PC-3 (cell line): ENCODE measurements at regions not wholly inside any gene's neighbourhood (a gene's known extent, or its start where the extent isn't known, plus 50 kb on each side); places are given as distances from the start of the nearest gene placed in this dataset.

Source experiments
- ATAC-seq: fragments of 200-7000 bp; cut with Tn5 transposase; 2 replicates; pipeline ENCODE4 v1.9.1; 2020; ENCODE audit warnings: mild to moderate bottlenecking, moderate library complexity
- BruUV-seq: library from RNA; stranded (reverse); fragments of 400-500 nt; replicated peaks from 2 replicates; lab custom pipeline; 2021; lab: Mats Ljungman, UMichigan
- CTCF ChIA-PET: fragments of 300-600 bp; sonication (Branson Sonifier 250); formaldehyde crosslinking; loops from one replicate; lab custom pipeline; 2022; ENCODE audit warnings: antibody characterized with exemption; lab: Charles Lee
- POLR2A ChIA-PET: fragments of 300-600 bp; sonication (Branson Sonifier 250); formaldehyde crosslinking; loops from one replicate; lab custom pipeline; 2022; ENCODE audit warnings: antibody characterized with exemption; ENCODE audit not compliant: unreplicated experiment; lab: Charles Lee
- DNase-seq: peaks from one replicate; pipeline ENCODE4 v3.0.0-alpha.2; 2015
- H2AFZ ChIP-seq: fragments of 300-600 bp; sonication (generic); 2 replicates; pipeline ENCODE4 v1.6.0; 2016; ENCODE audit warnings: antibody characterized with exemption, low read length
- H3F3A ChIP-seq: fragments of 300-600 bp; sonication (generic); one replicate; pipeline ENCODE4 v1.6.0; 2017; ENCODE audit warnings: antibody characterized with exemption, low read length, control low read depth, mild to moderate bottlenecking; ENCODE audit not compliant: unreplicated experiment
- H3K27ac ChIP-seq: fragments of 300-600 bp; sonication (generic); 2 replicates; pipeline ENCODE4 v1.5.1; 2016; ENCODE audit warnings: mild to moderate bottlenecking, low read length
- H3K27me3 ChIP-seq: fragments of 300-600 bp; sonication (generic); 2 replicates; pipeline ENCODE4 v1.6.1; 2016; ENCODE audit warnings: low read length, mixed read lengths
- H3K36me3 ChIP-seq: fragments of 300-600 bp; sonication (generic); 2 replicates; pipeline ENCODE4 v1.6.1; 2016; ENCODE audit warnings: low read depth, mixed run types, low read length, mixed read lengths
- H3K4me1 ChIP-seq: fragments of 300-600 bp; sonication (generic); 2 replicates; pipeline ENCODE4 v1.5.1; 2016; ENCODE audit warnings: low read length; ENCODE audit not compliant: insufficient read depth
- H3K4me2 ChIP-seq: fragments of 300-600 bp; sonication (generic); 2 replicates; pipeline ENCODE4 v1.6.0; 2016; ENCODE audit warnings: low read length
- H3K4me3 ChIP-seq: fragments of 300-600 bp; sonication (generic); 2 replicates; pipeline ENCODE4 v1.5.1; 2016; ENCODE audit warnings: mild to moderate bottlenecking, low read length, mixed read lengths
- H3K79me2 ChIP-seq: fragments of 300-600 bp; sonication (generic); 2 replicates; pipeline ENCODE4 v1.6.1; 2017; ENCODE audit warnings: low read length, mixed read lengths
- H3K9ac ChIP-seq: fragments of 300-600 bp; sonication (generic); 2 replicates; pipeline ENCODE4 v1.6.0; 2016; ENCODE audit warnings: mild to moderate bottlenecking, low read length
- H3K9me2 ChIP-seq: fragments of 300-600 bp; sonication (generic); replicated peaks from 2 replicates; pipeline ENCODE4 v1.6.1; 2016; ENCODE audit warnings: mixed run types, low read length, mixed read lengths
- H3K9me3 ChIP-seq: fragments of 300-600 bp; sonication (generic); 2 replicates; pipeline ENCODE4 v1.6.1; 2016; ENCODE audit warnings: low read length, mixed read lengths
- H4K20me1 ChIP-seq: fragments of 300-600 bp; sonication (generic); 2 replicates; pipeline ENCODE4 v1.6.1; 2016; ENCODE audit warnings: low read length, mixed read lengths
- EZH2 ChIP-seq: fragments of 300-600 bp; sonication (generic); IDR thresholded peaks from one replicate; pipeline ENCODE4 v1.6.1; 2017; ENCODE audit warnings: antibody characterized with exemption, mild to moderate bottlenecking, low read length; ENCODE audit not compliant: unreplicated experiment
- EZH2phosphoT487 ChIP-seq: fragments of 300-600 bp; sonication (generic); IDR thresholded peaks from 2 replicates; pipeline ENCODE4 v1.6.1; 2018; ENCODE audit warnings: mild to moderate bottlenecking, antibody characterized with exemption, low read length, borderline replicate concordance
- intact Hi-C: fragments of 100-400 bp; cut with micrococcal nuclease; formaldehyde crosslinking; loops from 2 replicates; pipeline ENCODE4 v1.9.0; 2023
- TF ChIP-seq, protein P1 (sequence below): fragments of 300-600 bp; sonication (generic); conservative IDR thresholded peaks from 2 replicates; pipeline ENCODE4 v1.5.1; 2017; ENCODE audit warnings: antibody characterized with exemption, low read depth, mild to moderate bottlenecking, low read length

DNA sequence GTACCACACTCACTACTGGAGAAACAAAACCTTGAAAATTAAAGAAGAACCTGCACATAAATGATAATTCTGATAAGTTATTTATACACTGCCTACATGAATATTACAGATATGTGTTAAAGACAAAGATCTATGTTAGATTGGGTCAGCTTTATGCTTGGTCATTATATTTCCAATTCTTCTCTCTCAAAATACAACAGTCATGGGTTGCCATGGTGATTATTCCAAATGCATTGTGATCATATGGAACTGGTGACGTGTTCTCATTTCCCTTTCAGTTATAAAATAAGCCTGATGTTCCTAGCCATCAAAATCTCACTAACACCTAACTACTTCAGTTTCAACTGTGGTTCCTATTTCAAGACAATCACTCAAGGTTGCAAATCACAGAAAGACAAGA, 1416.4 kb downstream of the UQCRFS1 start:
- H3F3A ChIP-seq, result no peaks in the 10 kb centered on the region
- peaks cover 50% of the 10 kb centered on the region for H3K79me2 ChIP-seq
- no peaks in the 10 kb centered on the region for H3K9me3 ChIP-seq
- H3K4me1 ChIP-seq, result no peaks in the 10 kb centered on the region; the same call in 1 of the 2 replicates
- no peak overlapping the region for H3K27ac ChIP-seq
- intact Hi-C loops, result no loop called here
- DNase-seq, result no peak
- H3K36me3 ChIP-seq, result no peaks in the 10 kb centered on the region; the same call in 1 of the 2 replicates
- no peak for ATAC-seq
- ChIA-PET POLR2A (no interaction called here), CTCF (no interaction called here)
- H3K9me2 ChIP-seq, result no peaks in the 10 kb centered on the region
- H3K27me3 ChIP-seq, result no peaks in the 10 kb centered on the region
- no peak overlapping the region for H3K4me2 ChIP-seq
- H2AFZ ChIP-seq, result no peak overlapping the region
- H3K9ac ChIP-seq, result no peak overlapping the region
- H4K20me1 ChIP-seq, result peaks cover 16% of the 10 kb centered on the region; the same call in 1 of the 2 replicates
- TF ChIP-seq EZH2 (no peak), EZH2phosphoT487 (no peak)
- TF ChIP-seq, protein P1, sequence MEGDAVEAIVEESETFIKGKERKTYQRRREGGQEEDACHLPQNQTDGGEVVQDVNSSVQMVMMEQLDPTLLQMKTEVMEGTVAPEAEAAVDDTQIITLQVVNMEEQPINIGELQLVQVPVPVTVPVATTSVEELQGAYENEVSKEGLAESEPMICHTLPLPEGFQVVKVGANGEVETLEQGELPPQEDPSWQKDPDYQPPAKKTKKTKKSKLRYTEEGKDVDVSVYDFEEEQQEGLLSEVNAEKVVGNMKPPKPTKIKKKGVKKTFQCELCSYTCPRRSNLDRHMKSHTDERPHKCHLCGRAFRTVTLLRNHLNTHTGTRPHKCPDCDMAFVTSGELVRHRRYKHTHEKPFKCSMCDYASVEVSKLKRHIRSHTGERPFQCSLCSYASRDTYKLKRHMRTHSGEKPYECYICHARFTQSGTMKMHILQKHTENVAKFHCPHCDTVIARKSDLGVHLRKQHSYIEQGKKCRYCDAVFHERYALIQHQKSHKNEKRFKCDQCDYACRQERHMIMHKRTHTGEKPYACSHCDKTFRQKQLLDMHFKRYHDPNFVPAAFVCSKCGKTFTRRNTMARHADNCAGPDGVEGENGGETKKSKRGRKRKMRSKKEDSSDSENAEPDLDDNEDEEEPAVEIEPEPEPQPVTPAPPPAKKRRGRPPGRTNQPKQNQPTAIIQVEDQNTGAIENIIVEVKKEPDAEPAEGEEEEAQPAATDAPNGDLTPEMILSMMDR, result no peak
- no TSS peak for BruUV-seq
- H3K4me3 ChIP-seq, result no peak overlapping the region

DNA sequence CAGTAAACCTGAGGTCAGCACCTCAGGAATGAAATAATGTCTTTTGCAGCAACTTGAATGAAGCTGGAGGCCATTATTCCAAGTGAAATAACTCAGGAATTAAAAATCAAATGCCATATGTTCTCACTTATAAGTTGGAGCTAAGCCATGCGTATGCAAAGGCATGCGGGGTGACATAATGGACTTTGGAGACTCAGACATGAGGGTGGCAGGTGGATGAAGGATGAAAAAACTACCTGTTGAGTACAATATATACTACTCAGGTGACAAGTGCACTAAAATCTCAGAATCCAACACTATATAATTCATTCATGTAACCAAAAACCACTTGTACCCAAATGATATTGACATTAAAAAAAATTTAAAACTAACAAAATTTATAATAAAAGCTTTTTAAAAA, 1416.9 kb downstream of the UQCRFS1 start:
- Histone ChIP-seq H3F3A (no peaks in the 10 kb centered on the region), H3K79me2 (peaks cover 55% of the 10 kb centered on the region), H3K9me3 (no peaks in the 10 kb centered on the region), H3K27me3 (no peaks in the 10 kb centered on the region), H3K4me3 (no peak overlapping the region), H3K27ac (no peak overlapping the region), H3K4me1 (no peaks in the 10 kb centered on the region; the same call in 1 of the 2 replicates), H3K9me2 (no peaks in the 10 kb centered on the region), H2AFZ (no peak overlapping the region), H3K4me2 (no peak overlapping the region), H3K9ac (no peak overlapping the region), H4K20me1 (peaks cover 16% of the 10 kb centered on the region; the same call in 1 of the 2 replicates), H3K36me3 (no peaks in the 10 kb centered on the region; the same call in 1 of the 2 replicates)
- no TSS peak for BruUV-seq
- TF ChIP-seq EZH2phosphoT487, result no peak
- TF ChIP-seq, protein P1, result no peak
- TF ChIP-seq EZH2, result no peak
- intact Hi-C loops, result no loop called here
- DNase-seq (no peak), ATAC-seq (no peak)
- POLR2A ChIA-PET, result no interaction called here
- CTCF ChIA-PET, result no interaction called here

DNA sequence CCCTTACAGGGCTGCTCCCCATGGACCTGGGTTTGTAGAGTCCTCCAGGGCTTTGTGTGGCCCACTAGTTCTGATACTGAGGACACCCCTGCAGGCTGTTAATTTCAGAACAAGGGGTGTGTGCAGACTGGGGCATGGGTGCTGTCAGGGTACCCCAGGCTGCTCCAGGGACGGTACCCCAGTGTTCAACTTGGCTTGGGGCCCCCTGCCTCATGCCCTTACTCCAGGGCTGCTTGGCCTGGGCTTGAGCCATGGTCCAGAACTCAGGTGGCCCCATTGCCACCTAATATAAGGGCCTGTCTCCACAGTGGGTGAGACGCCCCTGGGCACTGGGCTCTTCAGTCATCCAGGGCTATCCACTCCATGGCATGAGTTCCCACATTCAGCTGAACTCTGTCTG, 1417.6 kb downstream of the UQCRFS1 start:
- intact Hi-C loops, result no loop called here
- Histone ChIP-seq H3K9me2 (no peaks in the 10 kb centered on the region), H3F3A (no peaks in the 10 kb centered on the region), H4K20me1 (peaks cover 16% of the 10 kb centered on the region; the same call in 1 of the 2 replicates), H3K4me3 (peak overlapping the region; percentile 77; the same call in 1 of the 2 replicates), H3K79me2 (peaks cover 62% of the 10 kb centered on the region), H3K27me3 (no peaks in the 10 kb centered on the region), H2AFZ (no peak overlapping the region), H3K4me2 (peak overlapping the region; percentile 91; the same call in 1 of the 2 replicates), H3K9ac (no peak overlapping the region), H3K4me1 (no peaks in the 10 kb centered on the region; the same call in 1 of the 2 replicates), H3K9me3 (no peaks in the 10 kb centered on the region), H3K27ac (no peak overlapping the region), H3K36me3 (no peaks in the 10 kb centered on the region; the same call in 1 of the 2 replicates)
- no TSS peak for BruUV-seq
- ChIA-PET POLR2A (no interaction called here), CTCF (no interaction called here)
- TF ChIP-seq EZH2 (no peak), EZH2phosphoT487 (no peak)
- TF ChIP-seq, protein P1, result no peak
- DNase-seq, result no peak
- ATAC-seq, result no peak
